ENCODE measurements at regions not wholly inside any gene's neighbourhood (a gene's known extent, or its start where the extent isn't known, plus 50 kb on each side); places are given as distances from the start of the nearest gene placed in this dataset.

DNA sequence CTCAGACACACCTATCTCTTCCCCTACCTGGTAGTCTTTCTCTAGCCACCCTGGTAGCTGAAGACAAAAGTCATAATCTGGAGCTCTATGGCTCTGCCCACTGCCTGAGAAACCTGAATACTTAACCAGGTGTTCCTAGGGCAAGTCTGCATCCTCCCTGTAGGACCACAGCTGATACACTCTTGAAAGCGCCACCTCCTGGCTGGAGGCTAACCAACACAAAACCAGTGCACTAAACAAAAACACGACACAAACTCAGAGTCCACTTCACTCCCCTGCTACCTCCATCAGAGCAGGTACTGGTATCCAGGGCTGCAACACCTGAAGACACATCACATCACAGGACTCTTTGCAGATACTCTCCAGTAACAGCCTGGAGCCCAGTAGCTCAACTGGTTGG, 84.6 kb upstream of the ANXA1 start:
- peaks cover 6% of the 10 kb centered on the region for H3K36me3 Mint-ChIP-seq (ENCODE audit: unreplicated experiment)
- no peaks in the 10 kb centered on the region for H3K4me1 Mint-ChIP-seq (ENCODE audit: low read depth, unreplicated experiment)
- no peak for DNase-seq

DNA sequence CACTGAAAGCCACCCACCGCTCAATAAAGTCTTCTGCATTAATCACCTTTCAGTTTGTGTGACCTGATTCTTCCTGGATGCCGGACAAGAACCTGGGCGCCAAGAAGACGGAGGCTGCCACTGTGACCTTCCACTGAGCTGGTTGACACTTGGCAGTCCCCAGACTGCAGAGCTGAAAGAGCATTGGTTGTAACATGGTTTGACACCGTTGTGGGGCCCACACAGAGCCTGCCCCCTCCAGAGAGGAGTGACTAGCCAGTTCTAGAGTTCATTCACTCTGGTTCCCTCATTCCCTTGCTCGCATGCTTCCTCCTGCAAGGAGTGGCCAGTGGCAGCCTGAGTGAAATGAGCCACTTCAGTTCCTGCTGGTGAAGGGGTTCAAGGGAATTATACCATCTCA, 86.2 kb upstream of the ANXA1 start:
- H3K27ac Mint-ChIP-seq (ENCODE audit: unreplicated experiment): no peak overlapping the region
- H3K4me1 Mint-ChIP-seq (ENCODE audit: low read depth, unreplicated experiment): peaks cover 2% of the 10 kb centered on the region
- no peak for DNase-seq
- no peaks in the 10 kb centered on the region for H3K27me3 Mint-ChIP-seq (ENCODE audit: unreplicated experiment)
- H3K36me3 Mint-ChIP-seq (ENCODE audit: unreplicated experiment): peaks cover 6% of the 10 kb centered on the region
- H3K4me3 Mint-ChIP-seq (ENCODE audit: unreplicated experiment): no peak overlapping the region
- H3K9me3 Mint-ChIP-seq (ENCODE audit: unreplicated experiment): peaks cover 3% of the 10 kb centered on the region
- TF ChIP-seq, protein P1, sequence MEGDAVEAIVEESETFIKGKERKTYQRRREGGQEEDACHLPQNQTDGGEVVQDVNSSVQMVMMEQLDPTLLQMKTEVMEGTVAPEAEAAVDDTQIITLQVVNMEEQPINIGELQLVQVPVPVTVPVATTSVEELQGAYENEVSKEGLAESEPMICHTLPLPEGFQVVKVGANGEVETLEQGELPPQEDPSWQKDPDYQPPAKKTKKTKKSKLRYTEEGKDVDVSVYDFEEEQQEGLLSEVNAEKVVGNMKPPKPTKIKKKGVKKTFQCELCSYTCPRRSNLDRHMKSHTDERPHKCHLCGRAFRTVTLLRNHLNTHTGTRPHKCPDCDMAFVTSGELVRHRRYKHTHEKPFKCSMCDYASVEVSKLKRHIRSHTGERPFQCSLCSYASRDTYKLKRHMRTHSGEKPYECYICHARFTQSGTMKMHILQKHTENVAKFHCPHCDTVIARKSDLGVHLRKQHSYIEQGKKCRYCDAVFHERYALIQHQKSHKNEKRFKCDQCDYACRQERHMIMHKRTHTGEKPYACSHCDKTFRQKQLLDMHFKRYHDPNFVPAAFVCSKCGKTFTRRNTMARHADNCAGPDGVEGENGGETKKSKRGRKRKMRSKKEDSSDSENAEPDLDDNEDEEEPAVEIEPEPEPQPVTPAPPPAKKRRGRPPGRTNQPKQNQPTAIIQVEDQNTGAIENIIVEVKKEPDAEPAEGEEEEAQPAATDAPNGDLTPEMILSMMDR (IDR thresholded peaks at IDR 0.05; ENCODE audit: partially characterized antibody, unreplicated experiment): no peak

More for the DNA sequence above, 84.6 kb upstream of the ANXA1 start:
- Mint-ChIP-seq H3K27me3 (ENCODE audit: unreplicated experiment) (no peaks in the 10 kb centered on the region), H3K4me3 (ENCODE audit: unreplicated experiment) (no peak overlapping the region), H3K9me3 (ENCODE audit: unreplicated experiment) (peaks cover 3% of the 10 kb centered on the region), H3K27ac (ENCODE audit: unreplicated experiment) (no peak overlapping the region)
- TF ChIP-seq, protein P1 (IDR thresholded peaks at IDR 0.05; ENCODE audit: partially characterized antibody, unreplicated experiment): no peak

- no peaks in the 10 kb centered on the region for H3K27me3 Mint-ChIP-seq (ENCODE audit: unreplicated experiment)
- H3K27ac Mint-ChIP-seq (ENCODE audit: unreplicated experiment): no peak overlapping the region
- H3K4me1 Mint-ChIP-seq (ENCODE audit: low read depth, unreplicated experiment): peaks cover 11% of the 10 kb centered on the region
- TF ChIP-seq, protein P1 (IDR thresholded peaks at IDR 0.05; ENCODE audit: partially characterized antibody, unreplicated experiment): no peak
- H3K36me3 Mint-ChIP-seq (ENCODE audit: unreplicated experiment): no peaks in the 10 kb centered on the region
- no peak overlapping the region for H3K4me3 Mint-ChIP-seq (ENCODE audit: unreplicated experiment)
- H3K9me3 Mint-ChIP-seq (ENCODE audit: unreplicated experiment): no peaks in the 10 kb centered on the region
- DNase-seq: no peak
Observed at GRCh38 chr9:73064315-73064714, 87.3 kb upstream of the ANXA1 start.

DNA sequence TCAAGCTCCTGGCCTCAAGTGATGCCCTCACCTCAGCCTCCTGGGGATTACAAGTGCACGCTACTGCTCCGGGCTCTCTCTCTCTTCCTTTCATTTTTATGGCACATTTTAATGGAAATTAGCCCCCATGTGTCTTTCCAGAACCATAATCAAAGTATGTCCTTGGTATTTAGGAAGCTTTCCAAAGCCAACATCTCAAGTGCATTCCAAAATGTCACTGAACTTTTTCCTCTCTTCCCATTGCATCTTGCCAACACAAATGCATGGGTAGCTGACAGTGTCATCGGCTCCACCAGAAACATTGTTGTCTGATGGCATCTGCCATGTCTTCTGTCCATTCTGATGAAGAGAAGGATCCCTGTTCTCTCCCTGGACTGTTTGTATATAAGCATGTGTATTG, 90.5 kb upstream of the ANXA1 start:
- Mint-ChIP-seq H3K27me3 (ENCODE audit: unreplicated experiment) (peaks cover 2% of the 10 kb centered on the region), H3K9me3 (ENCODE audit: unreplicated experiment) (no peaks in the 10 kb centered on the region), H3K4me1 (ENCODE audit: low read depth, unreplicated experiment) (peaks cover 13% of the 10 kb centered on the region), H3K4me3 (ENCODE audit: unreplicated experiment) (no peak overlapping the region), H3K36me3 (ENCODE audit: unreplicated experiment) (no peaks in the 10 kb centered on the region), H3K27ac (ENCODE audit: unreplicated experiment) (no peak overlapping the region)
- TF ChIP-seq, protein P1 (IDR thresholded peaks at IDR 0.05; ENCODE audit: partially characterized antibody, unreplicated experiment): no peak
- no peak for DNase-seq

DNA sequence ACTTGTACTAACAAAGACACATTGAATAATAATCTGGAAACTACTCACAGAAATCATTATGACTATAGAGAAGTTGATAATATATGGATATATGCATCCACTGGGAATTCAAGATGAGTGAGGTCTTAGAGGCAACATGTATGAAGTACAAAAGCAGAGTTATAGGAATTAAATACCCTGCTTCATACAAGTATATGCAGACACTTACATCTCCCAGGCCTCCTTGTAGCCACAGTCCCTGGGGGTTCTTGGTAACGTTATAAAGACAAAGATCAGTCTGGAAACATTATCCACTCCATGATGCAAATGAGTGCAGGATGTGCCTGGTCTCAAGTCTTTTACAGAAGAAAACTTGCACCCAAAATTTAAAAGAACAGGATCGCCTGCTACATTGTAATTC, 92.4 kb upstream of the ANXA1 start:
- Mint-ChIP-seq H3K36me3 (ENCODE audit: unreplicated experiment) (no peaks in the 10 kb centered on the region), H3K27ac (ENCODE audit: unreplicated experiment) (peak overlapping the region; percentile 75), H3K9me3 (ENCODE audit: unreplicated experiment) (no peaks in the 10 kb centered on the region), H3K4me1 (ENCODE audit: low read depth, unreplicated experiment) (peaks cover 13% of the 10 kb centered on the region), H3K27me3 (ENCODE audit: unreplicated experiment) (peaks cover 2% of the 10 kb centered on the region), H3K4me3 (ENCODE audit: unreplicated experiment) (peak overlapping the region; percentile 45)
- TF ChIP-seq, protein P1 (IDR thresholded peaks at IDR 0.05; ENCODE audit: partially characterized antibody, unreplicated experiment): no peak
- DNase-seq: peak; percentile 30
